Peyer's patch (tissue), 4 donors: ENCODE measurements at regions not wholly inside any gene's neighbourhood (a gene's known extent, or its start where the extent isn't known, plus 50 kb on each side); places are given as distances from the start of the nearest gene placed in this dataset.

Source experiments
- POLR2A ChIP-seq, 2 donors: fragments of 450-650 bp; IDR thresholded peaks; one replicate each; pipeline ENCODE4 v1.5.1; 2017; ENCODE audit warnings: antibody characterized with exemption in 2 of 2, mild to moderate bottlenecking in 2 of 2, moderate library complexity in 2 of 2
- TF ChIP-seq, protein P1 (sequence below), 6 experiments: fragments of 450-650 bp in 4 of 6; fragments of 200-600 bp in 2 of 6; sonication (generic) in 1 of 6; IDR thresholded peaks; one replicate each; pipeline ENCODE4 v1.5.1; 2017 to 2019; ENCODE audit warnings: antibody characterized with exemption in 6 of 6, mild to moderate bottlenecking in 3 of 6, moderate library complexity in 1 of 6

- TF ChIP-seq, protein P1, sequence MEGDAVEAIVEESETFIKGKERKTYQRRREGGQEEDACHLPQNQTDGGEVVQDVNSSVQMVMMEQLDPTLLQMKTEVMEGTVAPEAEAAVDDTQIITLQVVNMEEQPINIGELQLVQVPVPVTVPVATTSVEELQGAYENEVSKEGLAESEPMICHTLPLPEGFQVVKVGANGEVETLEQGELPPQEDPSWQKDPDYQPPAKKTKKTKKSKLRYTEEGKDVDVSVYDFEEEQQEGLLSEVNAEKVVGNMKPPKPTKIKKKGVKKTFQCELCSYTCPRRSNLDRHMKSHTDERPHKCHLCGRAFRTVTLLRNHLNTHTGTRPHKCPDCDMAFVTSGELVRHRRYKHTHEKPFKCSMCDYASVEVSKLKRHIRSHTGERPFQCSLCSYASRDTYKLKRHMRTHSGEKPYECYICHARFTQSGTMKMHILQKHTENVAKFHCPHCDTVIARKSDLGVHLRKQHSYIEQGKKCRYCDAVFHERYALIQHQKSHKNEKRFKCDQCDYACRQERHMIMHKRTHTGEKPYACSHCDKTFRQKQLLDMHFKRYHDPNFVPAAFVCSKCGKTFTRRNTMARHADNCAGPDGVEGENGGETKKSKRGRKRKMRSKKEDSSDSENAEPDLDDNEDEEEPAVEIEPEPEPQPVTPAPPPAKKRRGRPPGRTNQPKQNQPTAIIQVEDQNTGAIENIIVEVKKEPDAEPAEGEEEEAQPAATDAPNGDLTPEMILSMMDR (IDR thresholded peaks at IDR 0.05): no peak
- TF ChIP-seq POLR2A (IDR thresholded peaks at IDR 0.05): no peak
Observed at GRCh38 chr13:77466753-77467422, 68.6 kb upstream of the SCEL start.
